GM12878 (cell line): ENCODE measurements at regions not wholly inside any gene's neighbourhood (a gene's known extent, or its start where the extent isn't known, plus 50 kb on each side); places are given as distances from the start of the nearest gene placed in this dataset.

Experiments
- EP300 ChIP-seq, 2 experiments: fragments of 150-350 bp in 1 of 2; IDR thresholded peaks; 2 replicates each; pipeline ENCODE4 v1.6.1; 2011 to 2012; ENCODE audit warnings: low read depth in 2 of 2, low read length in 2 of 2, borderline replicate concordance in 1 of 2, improper control_type of control experiment in 1 of 2, inconsistent platforms in 1 of 2; ENCODE audit not compliant: control insufficient read depth in 1 of 2
- MXI1 ChIP-seq: fragments of 150-350 bp; IDR thresholded peaks from 2 replicates; pipeline ENCODE4 v1.6.1; 2011; ENCODE audit warnings: low read depth, mild to moderate bottlenecking, inconsistent platforms, low read length, improper control_type of control experiment
- RAD21 ChIP-seq: IDR thresholded peaks from 2 replicates; pipeline ENCODE4 v1.6.1; 2011; ENCODE audit warnings: mild to moderate bottlenecking, low read depth, low read length, moderate library complexity; ENCODE audit not compliant: insufficient read depth
- RUNX3 ChIP-seq: IDR thresholded peaks from 2 replicates; pipeline ENCODE4 v1.6.1; 2012; ENCODE audit warnings: low read length, inconsistent platforms
- SREBF1 ChIP-seq: IDR thresholded peaks from 2 replicates; pipeline ENCODE4 v1.6.1; 2012; ENCODE audit warnings: mild to moderate bottlenecking, low read length
- TF ChIP-seq, protein P1 (sequence below): fragments of 450-650 bp; IDR thresholded peaks from 2 replicates; pipeline ENCODE4 v1.6.1; 2017; ENCODE audit warnings: mild to moderate bottlenecking, moderate library complexity
- TF ChIP-seq, protein P2 (sequence below): fragments of 150-350 bp; IDR thresholded peaks from 2 replicates; pipeline ENCODE4 v1.6.1; 2016; ENCODE audit warnings: low read depth, low read length
- TF ChIP-seq, protein P3 (sequence below): IDR thresholded peaks from 2 replicates; pipeline ENCODE4 v1.6.1; 2012; ENCODE audit warnings: low read depth, low read length, improper control_type of control experiment
- TF ChIP-seq, protein P4 (sequence below): fragments of 450-650 bp; IDR thresholded peaks from 2 replicates; pipeline ENCODE4 v1.6.1; 2017; ENCODE audit warnings: mild to moderate bottlenecking, low read depth, inconsistent platforms; ENCODE audit not compliant: poor library complexity, severe bottlenecking

DNA sequence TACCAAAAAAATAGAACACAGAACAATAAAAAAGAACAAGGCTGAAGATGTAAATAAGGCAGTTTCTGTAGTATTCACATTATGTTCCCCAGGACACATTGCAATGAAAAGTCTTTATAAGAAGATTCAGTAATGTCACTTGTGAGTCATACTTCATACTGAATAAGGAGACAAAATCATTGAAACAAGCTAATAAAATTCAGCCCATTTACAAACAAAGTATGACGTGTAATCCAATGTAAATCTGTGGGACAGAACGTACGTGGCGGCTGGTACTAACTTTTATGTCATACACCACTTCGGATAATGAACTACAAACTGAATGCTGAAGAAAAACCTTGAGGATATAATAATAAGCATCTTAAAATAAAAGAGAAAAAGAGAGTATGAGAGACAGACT lies 512.8 kb upstream of the MIR17HG start (continued):
- TF ChIP-seq EP300 (IDR thresholded peaks at IDR 0.05; ENCODE audit: borderline replicate concordance in 1 of 2, control insufficient read depth in 1 of 2, low read depth in 2 of 2, low read length in 2 of 2) (no peak), RUNX3 (no peak), RAD21 (no peak), MXI1 (no peak), SREBF1 (no peak)
- TF ChIP-seq, protein P1, sequence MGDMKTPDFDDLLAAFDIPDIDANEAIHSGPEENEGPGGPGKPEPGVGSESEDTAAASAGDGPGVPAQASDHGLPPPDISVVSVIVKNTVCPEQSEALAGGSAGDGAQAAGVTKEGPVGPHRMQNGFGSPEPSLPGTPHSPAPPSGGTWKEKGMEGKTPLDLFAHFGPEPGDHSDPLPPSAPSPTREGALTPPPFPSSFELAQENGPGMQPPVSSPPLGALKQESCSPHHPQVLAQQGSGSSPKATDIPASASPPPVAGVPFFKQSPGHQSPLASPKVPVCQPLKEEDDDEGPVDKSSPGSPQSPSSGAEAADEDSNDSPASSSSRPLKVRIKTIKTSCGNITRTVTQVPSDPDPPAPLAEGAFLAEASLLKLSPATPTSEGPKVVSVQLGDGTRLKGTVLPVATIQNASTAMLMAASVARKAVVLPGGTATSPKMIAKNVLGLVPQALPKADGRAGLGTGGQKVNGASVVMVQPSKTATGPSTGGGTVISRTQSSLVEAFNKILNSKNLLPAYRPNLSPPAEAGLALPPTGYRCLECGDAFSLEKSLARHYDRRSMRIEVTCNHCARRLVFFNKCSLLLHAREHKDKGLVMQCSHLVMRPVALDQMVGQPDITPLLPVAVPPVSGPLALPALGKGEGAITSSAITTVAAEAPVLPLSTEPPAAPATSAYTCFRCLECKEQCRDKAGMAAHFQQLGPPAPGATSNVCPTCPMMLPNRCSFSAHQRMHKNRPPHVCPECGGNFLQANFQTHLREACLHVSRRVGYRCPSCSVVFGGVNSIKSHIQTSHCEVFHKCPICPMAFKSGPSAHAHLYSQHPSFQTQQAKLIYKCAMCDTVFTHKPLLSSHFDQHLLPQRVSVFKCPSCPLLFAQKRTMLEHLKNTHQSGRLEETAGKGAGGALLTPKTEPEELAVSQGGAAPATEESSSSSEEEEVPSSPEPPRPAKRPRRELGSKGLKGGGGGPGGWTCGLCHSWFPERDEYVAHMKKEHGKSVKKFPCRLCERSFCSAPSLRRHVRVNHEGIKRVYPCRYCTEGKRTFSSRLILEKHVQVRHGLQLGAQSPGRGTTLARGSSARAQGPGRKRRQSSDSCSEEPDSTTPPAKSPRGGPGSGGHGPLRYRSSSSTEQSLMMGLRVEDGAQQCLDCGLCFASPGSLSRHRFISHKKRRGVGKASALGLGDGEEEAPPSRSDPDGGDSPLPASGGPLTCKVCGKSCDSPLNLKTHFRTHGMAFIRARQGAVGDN: no peak
- TF ChIP-seq, protein P2, sequence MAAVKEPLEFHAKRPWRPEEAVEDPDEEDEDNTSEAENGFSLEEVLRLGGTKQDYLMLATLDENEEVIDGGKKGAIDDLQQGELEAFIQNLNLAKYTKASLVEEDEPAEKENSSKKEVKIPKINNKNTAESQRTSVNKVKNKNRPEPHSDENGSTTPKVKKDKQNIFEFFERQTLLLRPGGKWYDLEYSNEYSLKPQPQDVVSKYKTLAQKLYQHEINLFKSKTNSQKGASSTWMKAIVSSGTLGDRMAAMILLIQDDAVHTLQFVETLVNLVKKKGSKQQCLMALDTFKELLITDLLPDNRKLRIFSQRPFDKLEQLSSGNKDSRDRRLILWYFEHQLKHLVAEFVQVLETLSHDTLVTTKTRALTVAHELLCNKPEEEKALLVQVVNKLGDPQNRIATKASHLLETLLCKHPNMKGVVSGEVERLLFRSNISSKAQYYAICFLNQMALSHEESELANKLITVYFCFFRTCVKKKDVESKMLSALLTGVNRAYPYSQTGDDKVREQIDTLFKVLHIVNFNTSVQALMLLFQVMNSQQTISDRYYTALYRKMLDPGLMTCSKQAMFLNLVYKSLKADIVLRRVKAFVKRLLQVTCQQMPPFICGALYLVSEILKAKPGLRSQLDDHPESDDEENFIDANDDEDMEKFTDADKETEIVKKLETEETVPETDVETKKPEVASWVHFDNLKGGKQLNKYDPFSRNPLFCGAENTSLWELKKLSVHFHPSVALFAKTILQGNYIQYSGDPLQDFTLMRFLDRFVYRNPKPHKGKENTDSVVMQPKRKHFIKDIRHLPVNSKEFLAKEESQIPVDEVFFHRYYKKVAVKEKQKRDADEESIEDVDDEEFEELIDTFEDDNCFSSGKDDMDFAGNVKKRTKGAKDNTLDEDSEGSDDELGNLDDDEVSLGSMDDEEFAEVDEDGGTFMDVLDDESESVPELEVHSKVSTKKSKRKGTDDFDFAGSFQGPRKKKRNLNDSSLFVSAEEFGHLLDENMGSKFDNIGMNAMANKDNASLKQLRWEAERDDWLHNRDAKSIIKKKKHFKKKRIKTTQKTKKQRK: no peak
- TF ChIP-seq, protein P3, sequence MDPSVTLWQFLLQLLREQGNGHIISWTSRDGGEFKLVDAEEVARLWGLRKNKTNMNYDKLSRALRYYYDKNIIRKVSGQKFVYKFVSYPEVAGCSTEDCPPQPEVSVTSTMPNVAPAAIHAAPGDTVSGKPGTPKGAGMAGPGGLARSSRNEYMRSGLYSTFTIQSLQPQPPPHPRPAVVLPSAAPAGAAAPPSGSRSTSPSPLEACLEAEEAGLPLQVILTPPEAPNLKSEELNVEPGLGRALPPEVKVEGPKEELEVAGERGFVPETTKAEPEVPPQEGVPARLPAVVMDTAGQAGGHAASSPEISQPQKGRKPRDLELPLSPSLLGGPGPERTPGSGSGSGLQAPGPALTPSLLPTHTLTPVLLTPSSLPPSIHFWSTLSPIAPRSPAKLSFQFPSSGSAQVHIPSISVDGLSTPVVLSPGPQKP: no peak
- TF ChIP-seq, protein P4, sequence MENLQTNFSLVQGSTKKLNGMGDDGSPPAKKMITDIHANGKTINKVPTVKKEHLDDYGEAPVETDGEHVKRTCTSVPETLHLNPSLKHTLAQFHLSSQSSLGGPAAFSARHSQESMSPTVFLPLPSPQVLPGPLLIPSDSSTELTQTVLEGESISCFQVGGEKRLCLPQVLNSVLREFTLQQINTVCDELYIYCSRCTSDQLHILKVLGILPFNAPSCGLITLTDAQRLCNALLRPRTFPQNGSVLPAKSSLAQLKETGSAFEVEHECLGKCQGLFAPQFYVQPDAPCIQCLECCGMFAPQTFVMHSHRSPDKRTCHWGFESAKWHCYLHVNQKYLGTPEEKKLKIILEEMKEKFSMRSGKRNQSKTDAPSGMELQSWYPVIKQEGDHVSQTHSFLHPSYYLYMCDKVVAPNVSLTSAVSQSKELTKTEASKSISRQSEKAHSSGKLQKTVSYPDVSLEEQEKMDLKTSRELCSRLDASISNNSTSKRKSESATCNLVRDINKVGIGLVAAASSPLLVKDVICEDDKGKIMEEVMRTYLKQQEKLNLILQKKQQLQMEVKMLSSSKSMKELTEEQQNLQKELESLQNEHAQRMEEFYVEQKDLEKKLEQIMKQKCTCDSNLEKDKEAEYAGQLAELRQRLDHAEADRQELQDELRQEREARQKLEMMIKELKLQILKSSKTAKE: no peak
- TF ChIP-seq, all 136 proteins: peak for 0
